Kidney epithelial cell (primary cell): ENCODE measurements at regions not wholly inside any gene's neighbourhood (a gene's known extent, or its start where the extent isn't known, plus 50 kb on each side); places are given as distances from the start of the nearest gene placed in this dataset.

Experiments
- DNase-seq: peaks from one replicate; pipeline ENCODE4 v3.0.0-alpha.2; 2010; ENCODE audit warnings: low read depth
- H3K27me3 ChIP-seq: 2 replicates; pipeline ENCODE4 v1.6.0; 2011; ENCODE audit warnings: low read length; ENCODE audit not compliant: control insufficient read depth, insufficient read depth
- H3K36me3 ChIP-seq: 2 replicates; pipeline ENCODE4 v1.5.1; 2011; ENCODE audit warnings: low read length; ENCODE audit not compliant: control insufficient read depth, insufficient read depth
- H3K4me3 ChIP-seq: 2 replicates; pipeline ENCODE4 v1.5.1; 2011; ENCODE audit warnings: low read depth, mild to moderate bottlenecking, control low read depth, low read length
- CTCF ChIP-seq: IDR thresholded peaks from 2 replicates; pipeline ENCODE4 v1.5.1; 2011; ENCODE audit warnings: mild to moderate bottlenecking, moderate library complexity, low read length, control low read depth, inconsistent platforms; ENCODE audit not compliant: insufficient read depth, poor library complexity, severe bottlenecking

DNA sequence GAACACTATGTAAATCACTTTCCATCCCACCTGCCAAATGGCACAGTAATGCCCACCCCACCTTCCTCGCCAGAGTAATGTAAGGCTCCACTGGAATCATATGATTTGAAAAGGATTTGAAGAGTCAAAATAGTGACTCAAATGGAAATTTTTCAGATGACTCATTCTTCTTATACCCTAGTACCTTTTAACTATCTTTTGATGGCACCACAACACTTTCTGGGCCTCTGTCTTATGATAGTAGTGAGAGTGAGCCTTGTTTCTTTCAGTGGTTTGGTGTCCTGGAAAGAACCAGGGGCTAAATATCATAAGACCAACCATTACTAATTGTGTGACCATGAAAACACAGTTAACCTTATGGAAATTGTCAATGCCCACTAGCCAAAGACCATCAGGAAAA, 235.4 kb upstream of the SLC14A2 start:
- DNase-seq: no peak
- H3K4me3 ChIP-seq: no peak overlapping the region
- no peaks in the 10 kb centered on the region for H3K36me3 ChIP-seq
- H3K27me3 ChIP-seq: no peaks in the 10 kb centered on the region
- TF ChIP-seq CTCF: no peak

DNA sequence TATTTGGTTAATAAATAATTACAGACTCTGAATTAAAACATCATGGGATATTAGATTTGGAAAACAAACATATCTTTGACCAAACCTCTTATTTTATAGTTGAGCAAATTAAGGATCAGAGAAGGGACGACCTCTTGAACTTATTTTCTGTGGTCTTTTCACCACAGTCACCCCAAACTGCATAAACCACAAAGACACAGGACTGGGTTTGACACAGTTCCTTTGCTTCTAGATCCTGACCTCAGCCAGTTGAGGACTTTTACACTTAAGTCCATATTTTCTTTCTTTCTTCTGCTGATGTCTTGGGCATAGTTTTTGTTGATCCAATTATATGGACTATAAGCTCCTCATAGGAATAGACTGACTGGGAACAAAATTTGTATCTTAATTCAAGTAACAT, 234.0 kb upstream of the SLC14A2 start:
- no peaks in the 10 kb centered on the region for H3K27me3 ChIP-seq
- H3K36me3 ChIP-seq: no peaks in the 10 kb centered on the region
- no peak overlapping the region for H3K4me3 ChIP-seq
- no peak for TF ChIP-seq CTCF
- no peak for DNase-seq

- H3K27me3 ChIP-seq: no peaks in the 10 kb centered on the region
- no peak for DNase-seq
- no peaks in the 10 kb centered on the region for H3K36me3 ChIP-seq
- H3K4me3 ChIP-seq: no peak overlapping the region
- TF ChIP-seq CTCF: no peak
These were observed 232.0 kb upstream of the SLC14A2 start for GRCh38 chr18:45383228-45383627.

DNA sequence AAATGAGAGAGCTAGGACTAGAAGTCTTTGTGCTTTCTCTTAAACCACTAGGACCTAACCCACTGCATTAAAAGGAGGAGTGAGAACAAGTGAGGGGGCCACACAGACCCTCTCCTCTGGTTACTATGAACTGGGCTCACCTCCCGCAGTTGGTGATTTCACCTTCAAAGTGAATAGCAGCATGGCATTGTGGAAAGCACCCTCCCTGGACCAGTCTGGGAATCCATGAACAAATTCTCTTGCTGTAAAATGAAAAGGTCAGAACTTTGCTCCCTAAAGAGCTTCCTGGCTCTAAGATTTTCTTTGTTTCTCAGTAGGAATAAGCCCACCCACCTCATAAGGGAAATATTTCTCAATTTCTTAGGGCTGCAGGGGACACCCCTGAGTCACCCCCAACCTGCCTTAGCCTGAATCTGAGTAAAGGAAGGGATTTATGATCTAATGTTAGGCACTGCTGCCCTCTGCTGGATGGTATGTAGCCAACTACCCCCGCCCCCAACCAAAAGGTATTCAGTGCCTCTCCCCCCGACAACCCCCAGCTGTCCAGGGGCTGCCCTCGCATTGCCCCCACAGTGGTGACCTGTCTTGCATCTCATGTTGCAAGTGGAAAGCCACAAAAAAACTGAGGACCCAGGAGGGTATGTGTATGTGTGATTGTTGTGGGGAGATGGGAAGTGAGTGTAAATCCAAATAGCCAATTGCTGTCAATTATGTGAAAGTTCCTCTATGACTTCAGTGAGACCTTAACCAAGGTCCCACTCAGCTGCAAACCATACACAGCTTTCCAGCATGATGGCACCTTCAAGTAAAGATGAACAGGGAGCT, 230.9 kb upstream of the SLC14A2 start:
- TF ChIP-seq CTCF: peak; percentile 72
- no peak overlapping the region for H3K4me3 ChIP-seq
- H3K27me3 ChIP-seq: no peaks in the 10 kb centered on the region
- DNase-seq: no peak
- H3K36me3 ChIP-seq: no peaks in the 10 kb centered on the region

DNA sequence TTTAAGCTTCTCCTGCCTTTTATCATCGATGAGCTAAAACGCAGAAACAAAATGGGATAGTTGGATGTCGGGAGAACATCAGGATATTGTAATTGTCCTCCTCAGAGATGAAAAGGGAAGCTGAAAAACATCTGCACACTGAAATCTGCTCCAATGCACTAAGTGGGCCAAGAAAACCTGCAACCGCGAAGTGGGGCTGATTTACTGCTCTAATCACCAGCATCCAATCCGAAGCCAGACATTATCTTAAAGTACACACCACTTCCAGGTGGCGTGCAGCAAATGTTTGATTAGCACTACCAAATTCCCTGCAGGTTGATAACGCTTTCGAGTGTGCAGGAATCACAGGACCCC, 230.3 kb upstream of the SLC14A2 start:
- no peak for DNase-seq
- no peak overlapping the region for H3K4me3 ChIP-seq
- TF ChIP-seq CTCF: no peak
- no peaks in the 10 kb centered on the region for H3K27me3 ChIP-seq
- no peaks in the 10 kb centered on the region for H3K36me3 ChIP-seq
